ENCODE measurements at regions not wholly inside any gene's neighbourhood (a gene's known extent, or its start where the extent isn't known, plus 50 kb on each side); places are given as distances from the start of the nearest gene placed in this dataset.
"Not testable (repeated sequence)": the region's sequence is repeated elsewhere in the genome, so short reads cannot be mapped to it uniquely, and the experiment has no call there.

- no peak for DNase-seq
These were observed 179.0 kb downstream of the BCAS1 start for GRCh38 chr20:53891306-53891894.

- no peak for DNase-seq
These were observed 179.7 kb downstream of the BCAS1 start for GRCh38 chr20:53890443-53891305.

GRCh38 chr20:53889411-53890148 is 180.8 kb downstream of the BCAS1 start:
- DNase-seq: no peak

GRCh38 chr20:53888951-53889350 is 181.4 kb downstream of the BCAS1 start:
- no peak for DNase-seq

GRCh38 chr20:53888510-53888909 is 181.9 kb downstream of the BCAS1 start:
- no peak for DNase-seq

- DNase-seq: no peak
These were observed 182.4 kb downstream of the BCAS1 start for GRCh38 chr20:53887973-53888372.

GRCh38 chr20:53884859-53885541 is 185.4 kb downstream of the BCAS1 start:
- no peak for DNase-seq

GRCh38 chr20:53883098-53883911 is 187.1 kb downstream of the BCAS1 start:
- no peak for DNase-seq

- not testable (repeated sequence) for DNase-seq
These were observed 187.9 kb downstream of the BCAS1 start for GRCh38 chr20:53882438-53882986.

- no peak for DNase-seq
These were observed 189.0 kb downstream of the BCAS1 start for GRCh38 chr20:53881362-53881761.

GRCh38 chr20:53880108-53880641 is 190.2 kb downstream of the BCAS1 start:
- DNase-seq: no peak

GRCh38 chr20:53879048-53879684 is 191.2 kb downstream of the BCAS1 start:
- no peak for DNase-seq

- no peak for DNase-seq
These were observed 191.9 kb downstream of the BCAS1 start for GRCh38 chr20:53878262-53879047.

- DNase-seq: no peak
These were observed 193.4 kb downstream of the BCAS1 start for GRCh38 chr20:53876956-53877355.

- DNase-seq: no peak
These were observed 193.9 kb downstream of the BCAS1 start for GRCh38 chr20:53876470-53876869.

GRCh38 chr20:53875452-53875851 is 194.9 kb downstream of the BCAS1 start:
- DNase-seq: no peak

GRCh38 chr20:53874706-53875105 is 195.7 kb downstream of the BCAS1 start:
- DNase-seq: no peak

GRCh38 chr20:53874104-53874503 is 196.3 kb downstream of the BCAS1 start:
- no peak for DNase-seq

GRCh38 chr20:53873230-53873604 is 197.2 kb downstream of the BCAS1 start:
- no peak for DNase-seq

GRCh38 chr20:53872561-53873229 is 197.7 kb downstream of the BCAS1 start:
- DNase-seq: peak in 1 of 2 experiments; percentile 64

Measured in NCI-H187 (cell line).